ENCODE measurements at regions not wholly inside any gene's neighbourhood (a gene's known extent, or its start where the extent isn't known, plus 50 kb on each side); places are given as distances from the start of the nearest gene placed in this dataset.

DNA sequence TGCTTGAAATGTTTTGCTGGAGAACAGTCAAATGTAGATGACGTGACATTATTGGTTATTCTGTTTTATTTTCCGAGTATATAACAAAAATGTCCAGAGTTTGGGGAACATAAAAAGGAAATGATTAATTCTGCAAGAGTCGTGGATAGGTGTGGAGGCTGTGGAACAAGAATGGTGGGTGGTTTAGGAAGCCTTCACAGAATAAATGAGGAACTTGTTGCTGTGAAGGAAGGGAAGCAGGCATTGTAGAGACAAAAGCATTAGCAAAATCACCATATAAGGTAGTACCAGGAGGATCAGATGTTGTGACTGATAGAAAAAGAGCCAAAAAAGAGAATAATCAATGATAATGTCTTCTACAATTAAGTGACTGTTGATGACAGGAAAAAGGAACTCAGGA, 66.2 kb upstream of the CNTLN start:
- TF ChIP-seq CTCF (conservative IDR thresholded peaks at IDR 0.05 in 1 of 2, IDR thresholded peaks at IDR 0.05 in 1 of 2; ENCODE audit: extremely low read depth in 1 of 2, insufficient read depth in 1 of 2, low read depth in 1 of 2, low read length in 2 of 2) (no peak), EZH2 (IDR thresholded peaks at IDR 0.05; ENCODE audit: borderline replicate concordance, low read length) (no peak)
